SK-N-SH (cell line): ENCODE measurements at regions not wholly inside any gene's neighbourhood (a gene's known extent, or its start where the extent isn't known, plus 50 kb on each side); places are given as distances from the start of the nearest gene placed in this dataset.

ENCODE experiments used
- CTCF ChIP-seq: fragments of 200-600 bp; sonication (generic); IDR thresholded peaks from 2 replicates; pipeline ENCODE4 v1.6.1; 2017; ENCODE audit warnings: antibody characterized with exemption, mild to moderate bottlenecking, moderate library complexity
- POLR2AphosphoS5 ChIP-seq: IDR thresholded peaks from 2 replicates; pipeline ENCODE4 v1.6.1; 2012; ENCODE audit warnings: low read depth, low read length
- TCF12 ChIP-seq: IDR thresholded peaks from 2 replicates; pipeline ENCODE4 v1.4.0; 2012

DNA sequence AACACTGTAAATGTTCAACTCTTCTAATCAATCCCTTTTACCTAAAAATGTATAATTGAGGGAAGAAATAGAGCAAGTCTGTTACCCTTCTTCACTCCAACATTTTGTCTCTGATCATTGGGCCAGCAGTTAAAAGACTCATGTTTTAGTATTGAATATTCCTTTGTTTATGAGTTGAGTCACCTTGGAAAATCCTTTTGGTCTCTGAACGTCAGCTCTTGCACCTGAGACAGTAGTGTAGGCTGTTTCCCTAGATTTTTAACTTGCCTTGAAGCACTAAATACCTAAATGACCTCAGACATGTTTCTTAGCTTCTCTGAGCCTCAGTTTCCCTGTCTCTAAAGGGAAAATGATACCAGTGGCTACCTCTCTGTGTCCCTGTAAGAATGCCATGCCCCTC is 184.2 kb downstream of the RFC3 start:
- TF ChIP-seq TCF12 (no peak), POLR2AphosphoS5 (no peak), CTCF (no peak)
